ENCODE measurements at regions not wholly inside any gene's neighbourhood (a gene's known extent, or its start where the extent isn't known, plus 50 kb on each side); places are given as distances from the start of the nearest gene placed in this dataset.

GRCh38 chr4:149280806-149281205, 534.8 kb downstream of the IQCM start:
- no peak for DNase-seq (ENCODE audit: low read depth, low spot score)
- POLR2A ChIA-PET: no interaction called here
- TF ChIP-seq CTCF (IDR thresholded peaks at IDR 0.05; ENCODE audit: insufficient read depth, low read length, missing control alignments): no peak
- CTCF ChIA-PET: interaction anchor here (0.5 kb wide), 1 partner anchor 798 kb away, joined by 3 read pairs; no protein-coding TSS in a partner anchor
- no peak overlapping the region for H3K4me3 ChIP-seq (ENCODE audit: low read depth, low read length)

DNA sequence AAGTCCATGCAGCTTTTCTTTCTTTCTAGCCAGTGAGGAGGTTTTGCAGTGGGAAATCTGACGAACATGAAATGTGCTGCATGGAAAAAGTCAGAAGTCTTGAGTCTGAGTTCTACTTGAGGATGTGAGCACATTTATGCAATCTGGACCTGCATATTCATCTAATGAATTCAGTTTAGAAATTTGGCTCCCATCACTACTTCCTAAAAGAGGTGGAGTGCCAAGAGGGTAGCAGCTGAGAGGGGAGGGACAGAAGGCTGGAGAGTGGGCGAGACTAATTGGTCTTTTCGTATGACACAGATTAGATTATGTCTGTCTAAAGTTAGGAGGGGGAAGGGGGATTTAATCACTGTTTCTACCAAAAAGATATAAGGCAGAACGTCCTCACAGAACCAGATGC, 535.9 kb downstream of the IQCM start:
- no peak overlapping the region for H3K4me3 ChIP-seq (ENCODE audit: low read depth, low read length)
- POLR2A ChIA-PET: no interaction called here
- CTCF ChIA-PET: no interaction called here
- no peak for TF ChIP-seq CTCF (IDR thresholded peaks at IDR 0.05; ENCODE audit: insufficient read depth, low read length, missing control alignments)
- DNase-seq (ENCODE audit: low read depth, low spot score): no peak

- no peak for DNase-seq (ENCODE audit: low read depth, low spot score)
- ChIA-PET POLR2A (no interaction called here), CTCF (interaction anchor here (0.6 kb wide), 1 partner anchor 1354 kb away, joined by 3 read pairs; no protein-coding TSS in a partner anchor)
- H3K4me3 ChIP-seq (ENCODE audit: low read depth, low read length): no peak overlapping the region
- TF ChIP-seq CTCF (IDR thresholded peaks at IDR 0.05; ENCODE audit: insufficient read depth, low read length, missing control alignments): no peak
These were observed 536.3 kb downstream of the IQCM start for GRCh38 chr4:149279331-149279730.

DNA sequence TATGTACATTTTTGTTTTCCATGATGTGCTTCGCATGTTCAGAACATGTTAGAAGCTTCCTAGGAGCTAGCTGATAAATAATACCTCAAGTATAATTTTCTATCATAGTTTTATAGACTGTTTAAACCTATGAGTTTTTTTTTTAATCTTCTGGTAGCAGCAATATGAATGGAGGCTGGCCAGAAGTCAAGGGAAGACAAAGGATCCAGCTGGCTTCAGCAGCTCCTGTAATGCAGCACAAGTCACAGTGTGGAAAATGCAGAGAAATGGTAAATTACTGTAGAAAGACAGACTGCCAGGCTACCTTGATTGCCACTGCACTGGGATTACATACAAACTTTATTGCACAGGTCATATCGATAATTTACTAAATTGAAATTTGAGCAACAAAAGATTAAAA, 537.9 kb downstream of the IQCM start:
- CTCF ChIA-PET: no interaction called here
- no peak for TF ChIP-seq CTCF (IDR thresholded peaks at IDR 0.05; ENCODE audit: insufficient read depth, low read length, missing control alignments)
- no peak overlapping the region for H3K4me3 ChIP-seq (ENCODE audit: low read depth, low read length)
- POLR2A ChIA-PET: no interaction called here
- DNase-seq (ENCODE audit: low read depth, low spot score): no peak

DNA sequence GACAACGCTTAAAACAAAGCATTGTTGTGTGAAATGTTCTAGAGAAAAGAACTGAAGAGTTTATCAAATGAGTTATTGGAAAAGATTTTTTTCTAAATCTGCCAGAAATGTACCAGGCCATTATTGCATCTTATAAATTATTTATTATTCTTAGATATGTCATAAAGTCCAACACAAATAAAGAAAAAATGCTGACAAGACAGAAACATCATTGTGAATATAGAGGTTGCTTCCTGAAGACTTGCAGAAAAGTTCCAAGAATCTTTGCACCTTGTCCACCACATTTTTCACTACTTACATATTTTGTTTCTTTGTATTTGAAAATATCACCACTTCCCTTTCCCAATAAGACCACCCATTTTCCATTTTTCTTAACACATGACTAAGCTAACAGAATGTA, 545.8 kb downstream of the IQCM start:
- POLR2A ChIA-PET: no interaction called here

GRCh38 chr4:149266301-149266700, 549.3 kb downstream of the IQCM start:
- TF ChIP-seq CTCF (IDR thresholded peaks at IDR 0.05; ENCODE audit: insufficient read depth, low read length, missing control alignments): no peak
- ChIA-PET CTCF (interaction anchor here (1.0 kb wide), 1 partner anchor 267 kb away, joined by 3 read pairs; no protein-coding TSS in a partner anchor), POLR2A (no interaction called here)

More for the DNA sequence above, 545.8 kb downstream of the IQCM start:
- H3K4me3 ChIP-seq (ENCODE audit: low read depth, low read length): no peak overlapping the region
- DNase-seq (ENCODE audit: low read depth, low spot score): no peak
- CTCF ChIA-PET: interaction anchor here (1.1 kb wide), 1 partner anchor 270 kb away, joined by 3 read pairs; no protein-coding TSS in a partner anchor
- no peak for TF ChIP-seq CTCF (IDR thresholded peaks at IDR 0.05; ENCODE audit: insufficient read depth, low read length, missing control alignments)

More at GRCh38 chr4:149266301-149266700, 549.3 kb downstream of the IQCM start:
- no peak overlapping the region for H3K4me3 ChIP-seq (ENCODE audit: low read depth, low read length)
- no peak for DNase-seq (ENCODE audit: low read depth, low spot score)
